HepG2 (cell line): ENCODE measurements at regions not wholly inside any gene's neighbourhood (a gene's known extent, or its start where the extent isn't known, plus 50 kb on each side); places are given as distances from the start of the nearest gene placed in this dataset.

Source experiments
- ARID3A ChIP-seq: IDR thresholded peaks from 2 replicates; pipeline ENCODE4 v1.6.1; 2012; ENCODE audit warnings: low read depth, low read length, improper control_type of control experiment
- EZH2 ChIP-seq: conservative IDR thresholded peaks from 2 replicates; pipeline ENCODE4 v1.6.1; 2012; ENCODE audit warnings: mild to moderate bottlenecking, low read depth, low read length, moderate library complexity
- MBNL3 ChIP-seq: fragments of 250-450 bp; sonication (Bioruptor Pico); conservative IDR thresholded peaks from 2 replicates; pipeline ENCODE4 v1.8.0; 2022; ENCODE audit warnings: mild to moderate bottlenecking, inconsistent platforms
- POLR2A ChIP-seq, 2 experiments: IDR thresholded peaks; 2 replicates each; pipeline ENCODE4 v1.6.1; 2011; ENCODE audit warnings: low read depth in 2 of 2, low read length in 2 of 2, mild to moderate bottlenecking in 1 of 2, moderate library complexity in 1 of 2; ENCODE audit not compliant: insufficient read depth in 1 of 2

GRCh38 chr4:123609829-123610228 lies 213.2 kb downstream of the SPRY1 start:
- TF ChIP-seq POLR2A (IDR thresholded peaks at IDR 0.05; ENCODE audit: insufficient read depth in 1 of 2, low read depth in 2 of 2, low read length in 2 of 2) (no peak), EZH2 (no peak), MBNL3 (CRISPR knock-in tag) (no peak), ARID3A (no peak)
